Liver (tissue), 3 donors: ENCODE measurements at regions not wholly inside any gene's neighbourhood (a gene's known extent, or its start where the extent isn't known, plus 50 kb on each side); places are given as distances from the start of the nearest gene placed in this dataset.
"Not testable (repeated sequence)": the region's sequence is repeated elsewhere in the genome, so short reads cannot be mapped to it uniquely, and the experiment has no call there.

ENCODE experiments used
- GABPA ChIP-seq, 2 donors: IDR thresholded peaks in 1 of 2; conservative IDR thresholded peaks in 1 of 2; 2 replicates each; pipeline ENCODE4 v1.6.1; 2016; ENCODE audit warnings: antibody characterized with exemption in 2 of 2, mild to moderate bottlenecking in 1 of 2, moderate library complexity in 1 of 2
- JUND ChIP-seq, 2 donors: IDR thresholded peaks; 2 replicates each; pipeline ENCODE4 v1.6.1; 2016; ENCODE audit warnings: antibody characterized with exemption in 2 of 2
- NR2F2 ChIP-seq: IDR thresholded peaks from 2 replicates; pipeline ENCODE4 v1.6.1; 2016; ENCODE audit warnings: antibody characterized with exemption
- RAD21 ChIP-seq, 2 donors: IDR thresholded peaks; 2 replicates each; pipeline ENCODE4 v1.6.1; 2016; ENCODE audit warnings: antibody characterized with exemption in 2 of 2, mild to moderate bottlenecking in 2 of 2
- SP1 ChIP-seq: IDR thresholded peaks from 2 replicates; pipeline ENCODE4 v1.6.1; 2018; ENCODE audit warnings: antibody characterized with exemption, mild to moderate bottlenecking
- TAF1 ChIP-seq: conservative IDR thresholded peaks from 2 replicates; pipeline ENCODE4 v1.6.1; 2016; ENCODE audit warnings: antibody characterized with exemption, mild to moderate bottlenecking
- TF ChIP-seq, protein P1 (sequence below): fragments of 150-350 bp; IDR thresholded peaks from 2 replicates; pipeline ENCODE4 v1.5.1; 2017; ENCODE audit warnings: improper control_type of control experiment, low read depth, low read length; ENCODE audit not compliant: missing input control
- TF ChIP-seq, protein P2 (sequence below): IDR thresholded peaks from 2 replicates; pipeline ENCODE4 v1.6.1; 2016; ENCODE audit warnings: antibody characterized with exemption
- TF ChIP-seq, protein P3 (sequence below): IDR thresholded peaks from 2 replicates; pipeline ENCODE4 v1.6.1; 2016; ENCODE audit warnings: antibody characterized with exemption, mild to moderate bottlenecking
- TF ChIP-seq, protein P4 (sequence below): IDR thresholded peaks from 2 replicates; pipeline ENCODE4 v1.6.1; 2016; ENCODE audit warnings: antibody characterized with exemption
- TF ChIP-seq, protein P5 (sequence below): IDR thresholded peaks from 2 replicates; pipeline ENCODE4 v1.6.1; 2016; ENCODE audit warnings: antibody characterized with exemption
- donor health status: healthy.
- donor health status: healthy.

DNA sequence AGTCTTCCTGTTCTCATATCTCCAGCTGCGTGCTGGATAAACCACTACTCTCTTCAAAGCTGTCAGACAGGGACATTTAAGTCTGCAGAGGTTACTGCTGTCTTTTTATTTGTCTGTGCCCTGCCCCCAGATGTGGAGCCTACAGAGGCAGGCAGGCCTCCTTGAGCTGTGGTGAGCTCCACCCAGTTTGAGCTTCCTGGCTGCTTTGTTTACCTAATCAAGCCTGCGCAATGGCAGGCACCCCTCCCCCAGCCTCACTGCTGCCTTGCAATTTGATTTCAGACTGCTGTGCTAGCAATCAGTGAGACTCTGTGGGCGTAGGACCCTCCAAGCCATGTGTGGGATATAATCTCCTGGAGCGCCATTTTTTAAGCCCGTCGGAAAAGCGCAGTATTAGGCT lies 331.8 kb upstream of the PRR16 start:
- TF ChIP-seq, protein P1, sequence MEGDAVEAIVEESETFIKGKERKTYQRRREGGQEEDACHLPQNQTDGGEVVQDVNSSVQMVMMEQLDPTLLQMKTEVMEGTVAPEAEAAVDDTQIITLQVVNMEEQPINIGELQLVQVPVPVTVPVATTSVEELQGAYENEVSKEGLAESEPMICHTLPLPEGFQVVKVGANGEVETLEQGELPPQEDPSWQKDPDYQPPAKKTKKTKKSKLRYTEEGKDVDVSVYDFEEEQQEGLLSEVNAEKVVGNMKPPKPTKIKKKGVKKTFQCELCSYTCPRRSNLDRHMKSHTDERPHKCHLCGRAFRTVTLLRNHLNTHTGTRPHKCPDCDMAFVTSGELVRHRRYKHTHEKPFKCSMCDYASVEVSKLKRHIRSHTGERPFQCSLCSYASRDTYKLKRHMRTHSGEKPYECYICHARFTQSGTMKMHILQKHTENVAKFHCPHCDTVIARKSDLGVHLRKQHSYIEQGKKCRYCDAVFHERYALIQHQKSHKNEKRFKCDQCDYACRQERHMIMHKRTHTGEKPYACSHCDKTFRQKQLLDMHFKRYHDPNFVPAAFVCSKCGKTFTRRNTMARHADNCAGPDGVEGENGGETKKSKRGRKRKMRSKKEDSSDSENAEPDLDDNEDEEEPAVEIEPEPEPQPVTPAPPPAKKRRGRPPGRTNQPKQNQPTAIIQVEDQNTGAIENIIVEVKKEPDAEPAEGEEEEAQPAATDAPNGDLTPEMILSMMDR = not testable (repeated sequence)
- TF ChIP-seq, protein P2, sequence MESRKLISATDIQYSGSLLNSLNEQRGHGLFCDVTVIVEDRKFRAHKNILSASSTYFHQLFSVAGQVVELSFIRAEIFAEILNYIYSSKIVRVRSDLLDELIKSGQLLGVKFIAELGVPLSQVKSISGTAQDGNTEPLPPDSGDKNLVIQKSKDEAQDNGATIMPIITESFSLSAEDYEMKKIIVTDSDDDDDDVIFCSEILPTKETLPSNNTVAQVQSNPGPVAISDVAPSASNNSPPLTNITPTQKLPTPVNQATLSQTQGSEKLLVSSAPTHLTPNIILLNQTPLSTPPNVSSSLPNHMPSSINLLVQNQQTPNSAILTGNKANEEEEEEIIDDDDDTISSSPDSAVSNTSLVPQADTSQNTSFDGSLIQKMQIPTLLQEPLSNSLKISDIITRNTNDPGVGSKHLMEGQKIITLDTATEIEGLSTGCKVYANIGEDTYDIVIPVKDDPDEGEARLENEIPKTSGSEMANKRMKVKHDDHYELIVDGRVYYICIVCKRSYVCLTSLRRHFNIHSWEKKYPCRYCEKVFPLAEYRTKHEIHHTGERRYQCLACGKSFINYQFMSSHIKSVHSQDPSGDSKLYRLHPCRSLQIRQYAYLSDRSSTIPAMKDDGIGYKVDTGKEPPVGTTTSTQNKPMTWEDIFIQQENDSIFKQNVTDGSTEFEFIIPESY = not testable (repeated sequence)
- not testable (repeated sequence) for TF ChIP-seq SP1; JUND (IDR thresholded peaks at IDR 0.05); GABPA (IDR thresholded peaks at IDR 0.05 in 1 of 2, conservative IDR thresholded peaks at IDR 0.05 in 1 of 2); NR2F2; RAD21 (IDR thresholded peaks at IDR 0.05); TAF1
- TF ChIP-seq, protein P3, sequence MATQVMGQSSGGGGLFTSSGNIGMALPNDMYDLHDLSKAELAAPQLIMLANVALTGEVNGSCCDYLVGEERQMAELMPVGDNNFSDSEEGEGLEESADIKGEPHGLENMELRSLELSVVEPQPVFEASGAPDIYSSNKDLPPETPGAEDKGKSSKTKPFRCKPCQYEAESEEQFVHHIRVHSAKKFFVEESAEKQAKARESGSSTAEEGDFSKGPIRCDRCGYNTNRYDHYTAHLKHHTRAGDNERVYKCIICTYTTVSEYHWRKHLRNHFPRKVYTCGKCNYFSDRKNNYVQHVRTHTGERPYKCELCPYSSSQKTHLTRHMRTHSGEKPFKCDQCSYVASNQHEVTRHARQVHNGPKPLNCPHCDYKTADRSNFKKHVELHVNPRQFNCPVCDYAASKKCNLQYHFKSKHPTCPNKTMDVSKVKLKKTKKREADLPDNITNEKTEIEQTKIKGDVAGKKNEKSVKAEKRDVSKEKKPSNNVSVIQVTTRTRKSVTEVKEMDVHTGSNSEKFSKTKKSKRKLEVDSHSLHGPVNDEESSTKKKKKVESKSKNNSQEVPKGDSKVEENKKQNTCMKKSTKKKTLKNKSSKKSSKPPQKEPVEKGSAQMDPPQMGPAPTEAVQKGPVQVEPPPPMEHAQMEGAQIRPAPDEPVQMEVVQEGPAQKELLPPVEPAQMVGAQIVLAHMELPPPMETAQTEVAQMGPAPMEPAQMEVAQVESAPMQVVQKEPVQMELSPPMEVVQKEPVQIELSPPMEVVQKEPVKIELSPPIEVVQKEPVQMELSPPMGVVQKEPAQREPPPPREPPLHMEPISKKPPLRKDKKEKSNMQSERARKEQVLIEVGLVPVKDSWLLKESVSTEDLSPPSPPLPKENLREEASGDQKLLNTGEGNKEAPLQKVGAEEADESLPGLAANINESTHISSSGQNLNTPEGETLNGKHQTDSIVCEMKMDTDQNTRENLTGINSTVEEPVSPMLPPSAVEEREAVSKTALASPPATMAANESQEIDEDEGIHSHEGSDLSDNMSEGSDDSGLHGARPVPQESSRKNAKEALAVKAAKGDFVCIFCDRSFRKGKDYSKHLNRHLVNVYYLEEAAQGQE = not testable (repeated sequence)
- TF ChIP-seq, protein P4, sequence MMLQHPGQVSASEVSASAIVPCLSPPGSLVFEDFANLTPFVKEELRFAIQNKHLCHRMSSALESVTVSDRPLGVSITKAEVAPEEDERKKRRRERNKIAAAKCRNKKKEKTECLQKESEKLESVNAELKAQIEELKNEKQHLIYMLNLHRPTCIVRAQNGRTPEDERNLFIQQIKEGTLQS = not testable (repeated sequence)
- TF ChIP-seq, protein P5, sequence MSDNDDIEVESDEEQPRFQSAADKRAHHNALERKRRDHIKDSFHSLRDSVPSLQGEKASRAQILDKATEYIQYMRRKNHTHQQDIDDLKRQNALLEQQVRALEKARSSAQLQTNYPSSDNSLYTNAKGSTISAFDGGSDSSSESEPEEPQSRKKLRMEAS = not testable (repeated sequence)
